ENCODE measurements at regions not wholly inside any gene's neighbourhood (a gene's known extent, or its start where the extent isn't known, plus 50 kb on each side); places are given as distances from the start of the nearest gene placed in this dataset.

GRCh38 chr6:170093276-170093657, 197.6 kb downstream of the DLL1 start (continued):
- TF ChIP-seq USF2 (IDR thresholded peaks at IDR 0.05; ENCODE audit: low read length) (no peak), CBX5 (IDR thresholded peaks at IDR 0.05; ENCODE audit: low read depth, low read length) (no peak), POLR2A (IDR thresholded peaks at IDR 0.05; ENCODE audit: control extremely low read depth in 1 of 2, low read depth in 2 of 2, low read length in 2 of 2) (no peak), SIX5 (IDR thresholded peaks at IDR 0.05; ENCODE audit: low read depth, low read length) (no peak), SAP30 (IDR thresholded peaks at IDR 0.05; ENCODE audit: insufficient read depth, insufficient replicate concordance, low read length) (no peak), MAX (IDR thresholded peaks at IDR 0.05) (no peak)

All from H1 (cell line).